Muscle of leg (tissue), 3 donors: ENCODE measurements at regions not wholly inside any gene's neighbourhood (a gene's known extent, or its start where the extent isn't known, plus 50 kb on each side); places are given as distances from the start of the nearest gene placed in this dataset.
A peak's percentile ranks its signal among the peaks of the same experiment; 100 is the strongest.

Experiments used
- DNase-seq: peaks from one replicate; pipeline ENCODE4 v3.0.0; 2013
- H3K27ac ChIP-seq: one replicate; pipeline ENCODE4 v1.5.1; 2013; ENCODE audit warnings: mild to moderate bottlenecking, low read length, control low read depth
- H3K27me3 ChIP-seq: one replicate; pipeline ENCODE4 v1.6.1; 2013; ENCODE audit warnings: low read length; ENCODE audit not compliant: control insufficient read depth, insufficient read depth
- H3K36me3 ChIP-seq: one replicate; pipeline ENCODE4 v1.6.1; 2013; ENCODE audit warnings: low read length; ENCODE audit not compliant: control insufficient read depth, insufficient read depth
- H3K4me1 ChIP-seq: one replicate; pipeline ENCODE4 v1.6.1; 2013; ENCODE audit warnings: low read length; ENCODE audit not compliant: control insufficient read depth, insufficient read depth
- H3K4me3 ChIP-seq: one replicate; pipeline ENCODE4 v1.5.1; 2013; ENCODE audit warnings: low read length, control low read depth
- H3K9me3 ChIP-seq: replicated peaks from 2 replicates; pipeline ENCODE4 v1.6.1; 2013; ENCODE audit warnings: low read depth, low read length; ENCODE audit not compliant: control insufficient read depth
- WGBS: methylation state at CpG from one replicate; pipeline ENCODE4 v1.1.5; 2013; ENCODE audit warnings: missing lambda C conversion rate; ENCODE audit not compliant: insufficient coverage; 5-methylcytosine and 5-hydroxymethylcytosine counted together

GRCh38 chr5:26205121-26205520 is 833.3 kb downstream of the CDH9 start:
- no peaks in the 10 kb centered on the region for H3K4me1 ChIP-seq
- no peak for DNase-seq
- WGBS: no CpG with 5 or more reads among the region's 2 CpGs
- H3K27me3 ChIP-seq: no peaks in the 10 kb centered on the region
- no peak overlapping the region for H3K4me3 ChIP-seq
- H3K27ac ChIP-seq: no peak overlapping the region
- H3K9me3 ChIP-seq: peaks cover 2% of the 10 kb centered on the region
- no peaks in the 10 kb centered on the region for H3K36me3 ChIP-seq

- WGBS: no CpG with 5 or more reads among the region's 5 CpGs
- Histone ChIP-seq H3K4me3 (no peak overlapping the region), H3K27me3 (no peaks in the 10 kb centered on the region), H3K9me3 (no peaks in the 10 kb centered on the region), H3K4me1 (no peaks in the 10 kb centered on the region), H3K27ac (no peak overlapping the region), H3K36me3 (no peaks in the 10 kb centered on the region)
- no peak for DNase-seq
Observed at GRCh38 chr5:26193626-26194025, 844.8 kb downstream of the CDH9 start.

GRCh38 chr5:26192486-26192885 is 845.9 kb downstream of the CDH9 start:
- Histone ChIP-seq H3K36me3 (no peaks in the 10 kb centered on the region), H3K27me3 (no peaks in the 10 kb centered on the region), H3K27ac (no peak overlapping the region), H3K9me3 (no peaks in the 10 kb centered on the region), H3K4me1 (no peaks in the 10 kb centered on the region), H3K4me3 (no peak overlapping the region)
- DNase-seq: no peak

GRCh38 chr5:26181582-26181981 is 856.8 kb downstream of the CDH9 start:
- Histone ChIP-seq H3K27ac (no peak overlapping the region), H3K9me3 (no peaks in the 10 kb centered on the region), H3K4me1 (no peaks in the 10 kb centered on the region), H3K36me3 (no peaks in the 10 kb centered on the region), H3K4me3 (no peak overlapping the region), H3K27me3 (no peaks in the 10 kb centered on the region)
- no peak for DNase-seq
- WGBS: no CpG with 5 or more reads among the region's 1 CpG

- Histone ChIP-seq H3K4me3 (no peak overlapping the region), H3K36me3 (no peaks in the 10 kb centered on the region), H3K27me3 (no peaks in the 10 kb centered on the region), H3K9me3 (peaks cover 4% of the 10 kb centered on the region), H3K27ac (no peak overlapping the region), H3K4me1 (no peaks in the 10 kb centered on the region)
- DNase-seq: no peak
- 67% methylated on average over 4 of the region's 7 CpGs for WGBS
Observed at GRCh38 chr5:26148569-26149107, 889.7 kb downstream of the CDH9 start.

- no peak overlapping the region for H3K27ac ChIP-seq
- no peak for DNase-seq
- H3K9me3 ChIP-seq: no peaks in the 10 kb centered on the region
- H3K4me3 ChIP-seq: no peak overlapping the region
- no peaks in the 10 kb centered on the region for H3K27me3 ChIP-seq
- no peaks in the 10 kb centered on the region for H3K4me1 ChIP-seq
- no CpG with 5 or more reads among the region's 2 CpGs for WGBS
- no peaks in the 10 kb centered on the region for H3K36me3 ChIP-seq
Observed at GRCh38 chr5:26143259-26143658, 895.1 kb downstream of the CDH9 start.

GRCh38 chr5:26121338-26121737 is 917.0 kb downstream of the CDH9 start:
- Histone ChIP-seq H3K9me3 (no peaks in the 10 kb centered on the region), H3K27ac (no peak overlapping the region), H3K4me1 (no peaks in the 10 kb centered on the region), H3K27me3 (no peaks in the 10 kb centered on the region), H3K4me3 (no peak overlapping the region), H3K36me3 (no peaks in the 10 kb centered on the region)
- peak; percentile 57 for DNase-seq
- 27% methylated on average over 3 of the region's 6 CpGs for whole genome bisulfite sequencing

- H3K4me1 ChIP-seq: no peaks in the 10 kb centered on the region
- H3K27ac ChIP-seq: no peak overlapping the region
- H3K27me3 ChIP-seq: no peaks in the 10 kb centered on the region
- 70% methylated on average over 1 of the region's 2 CpGs for WGBS
- no peaks in the 10 kb centered on the region for H3K36me3 ChIP-seq
- H3K4me3 ChIP-seq: no peak overlapping the region
- DNase-seq: no peak
- H3K9me3 ChIP-seq: peaks cover 2% of the 10 kb centered on the region
Observed at GRCh38 chr5:26104175-26104574, 934.2 kb downstream of the CDH9 start.

GRCh38 chr5:26060212-26060611 is 978.2 kb downstream of the CDH9 start:
- no peaks in the 10 kb centered on the region for H3K36me3 ChIP-seq
- peaks cover 2% of the 10 kb centered on the region for H3K9me3 ChIP-seq
- H3K4me1 ChIP-seq: no peaks in the 10 kb centered on the region
- H3K27me3 ChIP-seq: no peaks in the 10 kb centered on the region
- no peak overlapping the region for H3K27ac ChIP-seq
- WGBS: no CpG with 5 or more reads among the region's 1 CpG
- no peak overlapping the region for H3K4me3 ChIP-seq
- no peak for DNase-seq

GRCh38 chr5:26054594-26054993 is 983.8 kb downstream of the CDH9 start:
- H3K36me3 ChIP-seq: no peaks in the 10 kb centered on the region
- H3K27ac ChIP-seq: no peak overlapping the region
- no peaks in the 10 kb centered on the region for H3K4me1 ChIP-seq
- peaks cover 4% of the 10 kb centered on the region for H3K9me3 ChIP-seq
- no CpG with 5 or more reads among the region's 1 CpG for WGBS
- H3K27me3 ChIP-seq: no peaks in the 10 kb centered on the region
- no peak for DNase-seq
- no peak overlapping the region for H3K4me3 ChIP-seq

GRCh38 chr5:26034813-26035212 is 1003.6 kb downstream of the CDH9 start:
- Histone ChIP-seq H3K36me3 (no peaks in the 10 kb centered on the region), H3K4me3 (no peak overlapping the region), H3K4me1 (no peaks in the 10 kb centered on the region), H3K27me3 (no peaks in the 10 kb centered on the region), H3K27ac (no peak overlapping the region), H3K9me3 (peaks cover 2% of the 10 kb centered on the region)
- WGBS: no CpG with 5 or more reads among the region's 2 CpGs
- DNase-seq: no peak
